Breast epithelium (tissue), 4 donors: ENCODE measurements at regions not wholly inside any gene's neighbourhood (a gene's known extent, or its start where the extent isn't known, plus 50 kb on each side); places are given as distances from the start of the nearest gene placed in this dataset.
"Not testable (repeated sequence)": the region's sequence is repeated elsewhere in the genome, so short reads cannot be mapped to it uniquely, and the experiment has no call there.

Experiments
- DNase-seq, 2 donors: peaks; one replicate each; pipeline ENCODE4 v3.0.0-alpha.2; 2019; ENCODE audit warnings: low spot score in 2 of 2
- H3K27ac ChIP-seq, 2 donors: fragments of 200-600 bp; sonication (generic) in 1 of 2; one replicate each; pipeline ENCODE4 v1.5.1; 2016 to 2019; ENCODE audit warnings: mild to moderate bottlenecking in 1 of 2
- H3K27me3 ChIP-seq, 2 donors: fragments of 200-600 bp; sonication (generic) in 1 of 2; one replicate each; pipeline versions ENCODE4 v1.5.1 to v1.6.0; 2017 to 2019; ENCODE audit warnings: control low read depth in 1 of 2, mild to moderate bottlenecking in 1 of 2
- H3K36me3 ChIP-seq: fragments of 200-600 bp; one replicate; pipeline ENCODE4 v1.5.1; 2019
- H3K4me1 ChIP-seq, 2 donors: fragments of 200-600 bp; sonication (generic); one replicate each; pipeline ENCODE4 v1.5.1; 2016 to 2019; ENCODE audit warnings: control low read depth in 1 of 2
- H3K4me3 ChIP-seq, 3 donors: fragments of 200-600 bp; sonication (generic); 1 replicate in 2 of 3; 2 replicates in 1 of 3; pipeline ENCODE4 v1.5.1; 2016 to 2019; ENCODE audit warnings: mild to moderate bottlenecking in 3 of 3, moderate library complexity in 2 of 3
- H3K9me3 ChIP-seq, 2 donors: fragments of 200-600 bp; sonication (generic) in 1 of 2; one replicate each; pipeline ENCODE4 v1.5.1; 2016 to 2019; ENCODE audit warnings: control low read depth in 1 of 2
- CTCF ChIP-seq, 3 donors: fragments of 450-650 bp; IDR thresholded peaks; one replicate each; pipeline ENCODE4 v1.5.1; 2016 to 2017; ENCODE audit warnings: antibody characterized with exemption in 3 of 3, mild to moderate bottlenecking in 3 of 3, moderate library complexity in 3 of 3
- POLR2A ChIP-seq: fragments of 450-650 bp; IDR thresholded peaks from one replicate; pipeline ENCODE4 v1.6.1; 2016; ENCODE audit warnings: antibody characterized with exemption, mild to moderate bottlenecking, moderate library complexity
- POLR2AphosphoS5 ChIP-seq, 3 donors: sonication (generic); formaldehyde crosslinking; IDR thresholded peaks; one replicate each; pipeline ENCODE4 v1.6.1; 2017; ENCODE audit warnings: antibody characterized with exemption in 3 of 3
- intact Hi-C: fragments of 100-400 bp; cut with DNase I; formaldehyde crosslinking; loops from one replicate; pipeline ENCODE4 v1.15.1; 2023; ENCODE audit warnings: low total_unique reads

- H3K27ac ChIP-seq, result no peak overlapping the region
- intact Hi-C loops, result no loop called here
- H3K27me3 ChIP-seq, result no peaks in the 10 kb centered on the region
- no peaks in the 10 kb centered on the region for H3K9me3 ChIP-seq
- no peaks in the 10 kb centered on the region for H3K36me3 ChIP-seq
- H3K4me1 ChIP-seq, result no peaks in the 10 kb centered on the region
- TF ChIP-seq CTCF (IDR thresholded peaks at IDR 0.05), result no peak
- TF ChIP-seq POLR2AphosphoS5 (IDR thresholded peaks at IDR 0.05), result no peak
- TF ChIP-seq POLR2A, result no peak
- DNase-seq, result no peak
- no peak overlapping the region for H3K4me3 ChIP-seq
Measured at GRCh38 chr14:48304729-48305128, 629.3 kb upstream of the MDGA2 start.

- TF ChIP-seq CTCF (IDR thresholded peaks at IDR 0.05) (no peak), POLR2A (no peak), POLR2AphosphoS5 (IDR thresholded peaks at IDR 0.05) (no peak)
Measured at GRCh38 chr14:48289701-48290100, 614.3 kb upstream of the MDGA2 start.

GRCh38 chr14:48285217-48285616 lies 609.8 kb upstream of the MDGA2 start:
- intact Hi-C loops, H3K36me3 ChIP-seq, H3K27ac ChIP-seq, DNase-seq, H3K4me3 ChIP-seq, H3K4me1 ChIP-seq, H3K27me3 ChIP-seq, H3K9me3 ChIP-seq: not testable (repeated sequence)

More at GRCh38 chr14:48289701-48290100, 614.3 kb upstream of the MDGA2 start:
- H3K9me3 ChIP-seq, result peaks cover 0 to 5% of the 10 kb centered on the region in 2 donors
- no peaks in the 10 kb centered on the region for H3K27me3 ChIP-seq
- no peak overlapping the region for H3K27ac ChIP-seq
- no peaks in the 10 kb centered on the region for H3K36me3 ChIP-seq
- H3K4me1 ChIP-seq, result no peaks in the 10 kb centered on the region
- no peak overlapping the region for H3K4me3 ChIP-seq
- no peak for DNase-seq
- intact Hi-C loops, result no loop called here

GRCh38 chr14:48275301-48275700 lies 599.9 kb upstream of the MDGA2 start:
- Histone ChIP-seq H3K27me3 (no peaks in the 10 kb centered on the region), H3K4me3 (no peak overlapping the region), H3K9me3 (no peaks in the 10 kb centered on the region), H3K4me1 (peaks cover 0 to 3% of the 10 kb centered on the region in 2 donors), H3K36me3 (no peaks in the 10 kb centered on the region), H3K27ac (peak overlapping the region; percentile 66 to 83)
- intact Hi-C loops, result no loop called here
- TF ChIP-seq POLR2A (no peak), POLR2AphosphoS5 (IDR thresholded peaks at IDR 0.05) (no peak), CTCF (IDR thresholded peaks at IDR 0.05) (no peak)
- peak in 1 of 2 donors; percentile 26 for DNase-seq

- Histone ChIP-seq H3K4me3 (no peak overlapping the region), H3K9me3 (no peaks in the 10 kb centered on the region), H3K4me1 (peaks cover 0 to 3% of the 10 kb centered on the region in 2 donors), H3K36me3 (no peaks in the 10 kb centered on the region), H3K27me3 (no peaks in the 10 kb centered on the region), H3K27ac (peak overlapping the region; percentile 66 to 83)
- TF ChIP-seq CTCF (IDR thresholded peaks at IDR 0.05), result no peak
- TF ChIP-seq POLR2AphosphoS5 (IDR thresholded peaks at IDR 0.05), result no peak
- no peak for TF ChIP-seq POLR2A
- DNase-seq, result no peak
- intact Hi-C loops, result no loop called here
Measured at GRCh38 chr14:48274826-48275225, 599.4 kb upstream of the MDGA2 start.

- DNase-seq, intact Hi-C loops, H3K27ac ChIP-seq, H3K27me3 ChIP-seq, H3K36me3 ChIP-seq, H3K4me1 ChIP-seq, H3K9me3 ChIP-seq, H3K4me3 ChIP-seq: not testable (repeated sequence)
Measured at GRCh38 chr14:48267926-48268325, 592.5 kb upstream of the MDGA2 start.

- H3K4me1 ChIP-seq, H3K27me3 ChIP-seq, intact Hi-C loops, DNase-seq, H3K27ac ChIP-seq, H3K4me3 ChIP-seq, H3K36me3 ChIP-seq, H3K9me3 ChIP-seq: not testable (repeated sequence)
Measured at GRCh38 chr14:48266201-48266600, 590.8 kb upstream of the MDGA2 start.
